ENCODE measurements at regions not wholly inside any gene's neighbourhood (a gene's known extent, or its start where the extent isn't known, plus 50 kb on each side); places are given as distances from the start of the nearest gene placed in this dataset.

DNA sequence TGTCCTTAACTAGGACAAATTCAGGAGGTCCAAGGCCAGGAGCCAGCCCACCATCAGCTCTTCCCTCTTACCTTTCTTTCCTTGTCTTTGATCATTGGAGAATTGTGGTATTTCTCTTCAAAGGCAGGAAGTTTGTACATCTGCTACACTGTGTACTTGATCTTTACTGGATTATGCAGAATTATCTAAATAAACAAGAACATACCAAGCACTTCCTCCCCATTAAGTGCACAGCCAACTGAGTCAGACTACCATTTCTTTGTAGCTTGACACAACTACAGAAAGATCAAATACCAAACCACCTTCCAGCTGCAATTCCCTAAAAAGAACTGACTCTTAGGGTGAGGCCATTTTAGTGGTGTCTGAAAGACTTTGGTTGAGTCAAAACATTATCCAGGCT lies 195.1 kb downstream of the HDGFL1 start:
- TF ChIP-seq RAD21 (conservative IDR thresholded peaks at IDR 0.05): no peak
- no peak for TF ChIP-seq TAF1 (IDR thresholded peaks at IDR 0.05; ENCODE audit: low read depth)
- no peak for TF ChIP-seq POLR2AphosphoS5 (IDR thresholded peaks at IDR 0.05)
- TF ChIP-seq EP300 (conservative IDR thresholded peaks at IDR 0.05; ENCODE audit: poor library complexity, severe bottlenecking): no peak
- TF ChIP-seq MXI1 (conservative IDR thresholded peaks at IDR 0.05; ENCODE audit: poor library complexity, severe bottlenecking): no peak
- TF ChIP-seq REST (IDR thresholded peaks at IDR 0.05; ENCODE audit: borderline replicate concordance): no peak
- TF ChIP-seq, protein P1, sequence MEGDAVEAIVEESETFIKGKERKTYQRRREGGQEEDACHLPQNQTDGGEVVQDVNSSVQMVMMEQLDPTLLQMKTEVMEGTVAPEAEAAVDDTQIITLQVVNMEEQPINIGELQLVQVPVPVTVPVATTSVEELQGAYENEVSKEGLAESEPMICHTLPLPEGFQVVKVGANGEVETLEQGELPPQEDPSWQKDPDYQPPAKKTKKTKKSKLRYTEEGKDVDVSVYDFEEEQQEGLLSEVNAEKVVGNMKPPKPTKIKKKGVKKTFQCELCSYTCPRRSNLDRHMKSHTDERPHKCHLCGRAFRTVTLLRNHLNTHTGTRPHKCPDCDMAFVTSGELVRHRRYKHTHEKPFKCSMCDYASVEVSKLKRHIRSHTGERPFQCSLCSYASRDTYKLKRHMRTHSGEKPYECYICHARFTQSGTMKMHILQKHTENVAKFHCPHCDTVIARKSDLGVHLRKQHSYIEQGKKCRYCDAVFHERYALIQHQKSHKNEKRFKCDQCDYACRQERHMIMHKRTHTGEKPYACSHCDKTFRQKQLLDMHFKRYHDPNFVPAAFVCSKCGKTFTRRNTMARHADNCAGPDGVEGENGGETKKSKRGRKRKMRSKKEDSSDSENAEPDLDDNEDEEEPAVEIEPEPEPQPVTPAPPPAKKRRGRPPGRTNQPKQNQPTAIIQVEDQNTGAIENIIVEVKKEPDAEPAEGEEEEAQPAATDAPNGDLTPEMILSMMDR (IDR thresholded peaks at IDR 0.05; ENCODE audit: poor library complexity, severe bottlenecking): no peak
- TF ChIP-seq SMC3 (conservative IDR thresholded peaks at IDR 0.05; ENCODE audit: poor library complexity): no peak
- no peak for TF ChIP-seq EZH2 (IDR thresholded peaks at IDR 0.05; ENCODE audit: borderline replicate concordance, insufficient read depth, low read length, poor library complexity, severe bottlenecking)
- Histone ChIP-seq H3K9me3 (ENCODE audit: low read length) (no peaks in the 10 kb centered on the region), H3K36me3 (ENCODE audit: insufficient read depth, low read length) (no peaks in the 10 kb centered on the region), H3K4me2 (ENCODE audit: low read length) (no peak overlapping the region), H4K20me1 (ENCODE audit: insufficient read depth) (no peaks in the 10 kb centered on the region), H2AFZ (ENCODE audit: low read depth, low read length) (no peak overlapping the region), H3K27me3 (ENCODE audit: insufficient read depth, low read depth, low read length) (no peaks in the 10 kb centered on the region), H3K9ac (ENCODE audit: low read length) (no peak overlapping the region), H3F3A (ENCODE audit: insufficient read depth, low read length, poor library complexity, severe bottlenecking) (no peaks in the 10 kb centered on the region), H3K9me2 (ENCODE audit: insufficient read depth, low read length) (no peaks in the 10 kb centered on the region), H3K27ac (ENCODE audit: low read length) (no peak overlapping the region), H3K4me3 (ENCODE audit: low read length) (no peak overlapping the region), H3K79me2 (replicated peaks; ENCODE audit: insufficient read depth, low read length) (no peaks in the 10 kb centered on the region)

GRCh38 chr6:22765015-22765414 lies 195.6 kb downstream of the HDGFL1 start:
- no peak overlapping the region for H3K9ac ChIP-seq (ENCODE audit: low read length)
- H3K27ac ChIP-seq (ENCODE audit: low read length): no peak overlapping the region
- H3K4me3 ChIP-seq (ENCODE audit: low read length): no peak overlapping the region
- no peak overlapping the region for H2AFZ ChIP-seq (ENCODE audit: low read depth, low read length)
- no peak overlapping the region for H3K4me2 ChIP-seq (ENCODE audit: low read length)
- H3K79me2 ChIP-seq (replicated peaks; ENCODE audit: insufficient read depth, low read length): no peaks in the 10 kb centered on the region
- no peaks in the 10 kb centered on the region for H3F3A ChIP-seq (ENCODE audit: insufficient read depth, low read length, poor library complexity, severe bottlenecking)
- TF ChIP-seq RAD21 (conservative IDR thresholded peaks at IDR 0.05): no peak
- TF ChIP-seq EZH2 (IDR thresholded peaks at IDR 0.05; ENCODE audit: borderline replicate concordance, insufficient read depth, low read length, poor library complexity, severe bottlenecking): no peak
- no peak for TF ChIP-seq REST (IDR thresholded peaks at IDR 0.05; ENCODE audit: borderline replicate concordance)
- no peak for TF ChIP-seq EP300 (conservative IDR thresholded peaks at IDR 0.05; ENCODE audit: poor library complexity, severe bottlenecking)
- TF ChIP-seq SMC3 (conservative IDR thresholded peaks at IDR 0.05; ENCODE audit: poor library complexity): no peak
- TF ChIP-seq POLR2AphosphoS5 (IDR thresholded peaks at IDR 0.05): no peak
- TF ChIP-seq TAF1 (IDR thresholded peaks at IDR 0.05; ENCODE audit: low read depth): no peak
- TF ChIP-seq, protein P1 (IDR thresholded peaks at IDR 0.05; ENCODE audit: poor library complexity, severe bottlenecking): no peak
- TF ChIP-seq MXI1 (conservative IDR thresholded peaks at IDR 0.05; ENCODE audit: poor library complexity, severe bottlenecking): no peak
- no peaks in the 10 kb centered on the region for H3K27me3 ChIP-seq (ENCODE audit: insufficient read depth, low read depth, low read length)
- no peaks in the 10 kb centered on the region for H3K9me2 ChIP-seq (ENCODE audit: insufficient read depth, low read length)
- no peaks in the 10 kb centered on the region for H4K20me1 ChIP-seq (ENCODE audit: insufficient read depth)
- no peaks in the 10 kb centered on the region for H3K36me3 ChIP-seq (ENCODE audit: insufficient read depth, low read length)
- H3K9me3 ChIP-seq (ENCODE audit: low read length): no peaks in the 10 kb centered on the region

All from neural cell (in vitro differentiated cells).